ENCODE measurements at regions not wholly inside any gene's neighbourhood (a gene's known extent, or its start where the extent isn't known, plus 50 kb on each side); places are given as distances from the start of the nearest gene placed in this dataset.

- DNase-seq (ENCODE audit: low spot score in 2 of 2) = no peak
- TF ChIP-seq EP300 (IDR thresholded peaks at IDR 0.05) = no peak
- no peak for TF ChIP-seq CTCF (IDR thresholded peaks at IDR 0.05)
- no peak for TF ChIP-seq POLR2A (IDR thresholded peaks at IDR 0.05)
- Histone ChIP-seq H3K27ac (no peak overlapping the region), H3K4me3 (no peak overlapping the region), H3K36me3 (no peaks in the 10 kb centered on the region), H3K9me3 (no peaks in the 10 kb centered on the region), H3K27me3 (no peaks in the 10 kb centered on the region), H3K4me1 (peaks cover 0 to 12% (median 11%) of the 10 kb centered on the region in 4 donors)
- 80 to 84% methylated on average over 10 of the region's 10 CpGs for WGBS, 2 donors
Measured at GRCh38 chr2:234828382-234829073, 123.3 kb upstream of the SH3BP4 start.

- peaks cover 0 to 17% (median 12%) of the 10 kb centered on the region in 4 donors for H3K4me1 ChIP-seq
- H3K27me3 ChIP-seq = no peaks in the 10 kb centered on the region
- H3K36me3 ChIP-seq = no peaks in the 10 kb centered on the region
- 93 to 95% methylated on average over 2 of the region's 2 CpGs for WGBS, 2 donors
- TF ChIP-seq POLR2A (IDR thresholded peaks at IDR 0.05) (no peak), EP300 (IDR thresholded peaks at IDR 0.05) (no peak), CTCF (IDR thresholded peaks at IDR 0.05) (no peak)
- no peaks in the 10 kb centered on the region for H3K9me3 ChIP-seq
- no peak overlapping the region for H3K27ac ChIP-seq
- no peak for DNase-seq (ENCODE audit: low spot score in 2 of 2)
- H3K4me3 ChIP-seq = no peak overlapping the region
Measured at GRCh38 chr2:234827096-234827860, 124.5 kb upstream of the SH3BP4 start.

- peaks cover 0 to 17% (median 12%) of the 10 kb centered on the region in 4 donors for H3K4me1 ChIP-seq
- no peaks in the 10 kb centered on the region for H3K9me3 ChIP-seq
- H3K4me3 ChIP-seq = no peak overlapping the region
- no peak for DNase-seq (ENCODE audit: low spot score in 2 of 2)
- TF ChIP-seq POLR2A (IDR thresholded peaks at IDR 0.05) (no peak), CTCF (IDR thresholded peaks at IDR 0.05) (no peak), EP300 (IDR thresholded peaks at IDR 0.05) (no peak)
- WGBS, 2 donors = 92 to 94% methylated on average over 5 of the region's 5 CpGs
- no peaks in the 10 kb centered on the region for H3K36me3 ChIP-seq
- H3K27ac ChIP-seq = no peak overlapping the region
- no peaks in the 10 kb centered on the region for H3K27me3 ChIP-seq
Measured at GRCh38 chr2:234826681-234827080, 125.1 kb upstream of the SH3BP4 start.

GRCh38 chr2:234825616-234826015 lies 126.2 kb upstream of the SH3BP4 start:
- Histone ChIP-seq H3K4me3 (no peak overlapping the region), H3K27me3 (no peaks in the 10 kb centered on the region), H3K9me3 (no peaks in the 10 kb centered on the region), H3K27ac (no peak overlapping the region), H3K36me3 (no peaks in the 10 kb centered on the region), H3K4me1 (peaks cover 0 to 17% (median 12%) of the 10 kb centered on the region in 4 donors)
- 79 to 86% methylated on average over 5 of the region's 5 CpGs for WGBS, 2 donors
- TF ChIP-seq EP300 (IDR thresholded peaks at IDR 0.05) (no peak), POLR2A (IDR thresholded peaks at IDR 0.05) (no peak), CTCF (IDR thresholded peaks at IDR 0.05) (no peak)
- no peak for DNase-seq (ENCODE audit: low spot score in 2 of 2)

- Histone ChIP-seq H3K36me3 (no peaks in the 10 kb centered on the region), H3K27ac (peak overlapping the region in 2 of 4 donors; percentile 18 to 37), H3K4me1 (peaks cover 0 to 17% (median 12%) of the 10 kb centered on the region in 4 donors), H3K4me3 (no peak overlapping the region), H3K9me3 (no peaks in the 10 kb centered on the region), H3K27me3 (no peaks in the 10 kb centered on the region)
- peak in 1 of 2 donors; percentile 60 for TF ChIP-seq EP300 (IDR thresholded peaks at IDR 0.05)
- no peak for TF ChIP-seq CTCF (IDR thresholded peaks at IDR 0.05)
- no peak for TF ChIP-seq POLR2A (IDR thresholded peaks at IDR 0.05)
- WGBS, 2 donors = 15 to 21% methylated on average over 2 of the region's 2 CpGs
- DNase-seq (ENCODE audit: low spot score in 2 of 2) = peak; percentile 16 to 45
Measured at GRCh38 chr2:234823877-234824376, 127.9 kb upstream of the SH3BP4 start.

Measured in tibial nerve (tissue), 4 donors.